Heart left ventricle (tissue), 16 donors: ENCODE measurements at regions not wholly inside any gene's neighbourhood (a gene's known extent, or its start where the extent isn't known, plus 50 kb on each side); places are given as distances from the start of the nearest gene placed in this dataset.

ENCODE experiments used
- ATAC-seq, 4 donors: fragments of 200-7000 bp; cut with Tn5 transposase; one replicate each; pipeline ENCODE4 v1.9.1; 2020 to 2022; ENCODE audit warnings: moderate library complexity in 4 of 4, mild to moderate bottlenecking in 3 of 4, moderate number of reproducible peaks in 1 of 4
- DNase-seq, 5 donors: peaks; one replicate each; pipeline ENCODE4 v3.0.0-alpha.2; 2020
- H3K27ac ChIP-seq, 12 donors: fragments of 200-600 bp; sonication (generic) in 4 of 12; one replicate each; pipeline versions ENCODE4 v1.5.0 to v1.8.0; 2016 to 2022; ENCODE audit warnings: mild to moderate bottlenecking in 2 of 12
- H3K27me3 ChIP-seq, 9 donors: fragments of 200-600 bp; sonication (generic) in 2 of 9; one replicate each; pipeline versions ENCODE4 v1.5.1 to v1.8.0; 2016 to 2022; ENCODE audit warnings: mild to moderate bottlenecking in 3 of 9
- H3K36me3 ChIP-seq, 9 donors: fragments of 200-600 bp; sonication (generic) in 2 of 9; one replicate each; pipeline versions ENCODE4 v1.5.0 to v1.8.0; 2018 to 2022; ENCODE audit warnings: mild to moderate bottlenecking in 2 of 9
- H3K4me1 ChIP-seq, 12 donors: fragments of 200-600 bp; sonication (generic) in 4 of 12; one replicate each; pipeline versions ENCODE4 v1.5.0 to v1.8.0; 2016 to 2022; ENCODE audit warnings: mild to moderate bottlenecking in 3 of 12
- H3K4me3 ChIP-seq, 12 donors: fragments of 200-600 bp; sonication (generic) in 4 of 12; one replicate each; pipeline versions ENCODE4 v1.5.0 to v1.8.0; 2017 to 2022; ENCODE audit warnings: mild to moderate bottlenecking in 9 of 12, moderate library complexity in 4 of 12
- H3K9me3 ChIP-seq, 12 donors: fragments of 200-600 bp; sonication (generic) in 4 of 12; one replicate each; pipeline versions ENCODE4 v1.5.0 to v1.8.0; 2016 to 2022; ENCODE audit warnings: mild to moderate bottlenecking in 1 of 12
- POLR2A ChIP-seq, 2 donors: fragments of 450-650 bp; IDR thresholded peaks; one replicate each; pipeline ENCODE4 v1.6.1; 2017; ENCODE audit warnings: antibody characterized with exemption in 2 of 2, mild to moderate bottlenecking in 2 of 2, moderate library complexity in 2 of 2
- WGBS, 4 donors: extraction: QIAGEN DNeasy Blood & Tissue Kit in 2 of 4; methylation state at CpG; one replicate each; pipeline versions ENCODE4 v1.1.5 to v1.1.7; 2013 to 2018; 5-methylcytosine and 5-hydroxymethylcytosine counted together
- intact Hi-C, 10 donors: fragments of 100-400 bp; cut with DNase I; formaldehyde crosslinking; loops; one replicate each; pipeline versions ENCODE4 v1.11.1 to v1.14.2; 2022
- TF ChIP-seq, protein P1 (sequence below), 12 donors: fragments of 200-600 bp; sonication (generic) in 4 of 12; IDR thresholded peaks; one replicate each; pipeline versions ENCODE4 v1.5.0 to v1.8.0; 2018 to 2022; ENCODE audit warnings: antibody characterized with exemption in 12 of 12, mild to moderate bottlenecking in 5 of 12
- donor health status: ischemic (EF 13 %, LVEDD 7.1; RV severe dilation, severe dysfunction).
- donor health status: healthy with polysubstance abuse.
- donor health status: DM: no; HTN: yes; CAD: no.
- donor health status: DM: no; HTN: no; CAD: no.
- donor health status: ischemic (EF 25% LVEDD 6.9; RV normal size, moderate dysfunction).
- donor health status: ischemic (EF 25% LVEDD 5.7; RV mildly dilated, moderate dysfunction).
- donor health status: healthy.
- donor health status: DM: yes; HTN: yes; CAD: no.
- donor health status: ischemic (EF 35%, LVEDD 5.7; RV mildly dilated, moderate dysfunction).
- donor health status: nonischemic (EF 11% LVEDD 7.7; RV severe dilation, severe dysfunction).
- donor health status: DM: yes; HTN: yes; CAD: no.
- donor health status: PGD.
- donor health status: ischemic (EF 29% LVEDD 5.4; RV normal size, mild dysfunction).
- donor health status: nonischemic (EF 23%, LVEDD 6.1; RV moderate dilation, normal function).

DNA sequence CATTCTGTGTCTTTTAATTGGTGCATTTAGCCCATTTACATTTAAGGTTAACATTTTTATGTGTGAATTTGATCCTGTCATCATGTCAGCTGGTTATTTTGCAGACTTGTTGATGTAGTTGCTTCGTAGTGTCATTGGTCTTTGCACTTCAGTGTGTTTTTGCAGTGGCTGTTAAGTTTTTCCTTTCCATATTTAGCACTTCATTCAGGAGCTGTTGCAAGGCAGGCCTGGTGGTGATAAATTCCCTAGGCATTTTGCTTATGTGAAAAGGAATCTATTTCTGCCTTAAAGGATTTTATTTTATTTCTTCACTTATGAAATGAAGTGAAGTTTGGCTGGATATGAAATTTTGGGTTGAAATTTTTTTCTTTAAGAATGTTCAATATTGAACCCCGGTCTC is 70.2 kb upstream of the CD96 start:
- Histone ChIP-seq H3K27ac (no peak overlapping the region), H3K9me3 (peaks cover 0 to 8% (median 0%) of the 10 kb centered on the region in 12 donors), H3K36me3 (no peaks in the 10 kb centered on the region), H3K27me3 (no peaks in the 10 kb centered on the region), H3K4me1 (no peaks in the 10 kb centered on the region), H3K4me3 (no peak overlapping the region)
- WGBS, 4 donors: 62 to 75% (median 65%) methylated on average over 2 of the region's 2 CpGs
- TF ChIP-seq, protein P1, sequence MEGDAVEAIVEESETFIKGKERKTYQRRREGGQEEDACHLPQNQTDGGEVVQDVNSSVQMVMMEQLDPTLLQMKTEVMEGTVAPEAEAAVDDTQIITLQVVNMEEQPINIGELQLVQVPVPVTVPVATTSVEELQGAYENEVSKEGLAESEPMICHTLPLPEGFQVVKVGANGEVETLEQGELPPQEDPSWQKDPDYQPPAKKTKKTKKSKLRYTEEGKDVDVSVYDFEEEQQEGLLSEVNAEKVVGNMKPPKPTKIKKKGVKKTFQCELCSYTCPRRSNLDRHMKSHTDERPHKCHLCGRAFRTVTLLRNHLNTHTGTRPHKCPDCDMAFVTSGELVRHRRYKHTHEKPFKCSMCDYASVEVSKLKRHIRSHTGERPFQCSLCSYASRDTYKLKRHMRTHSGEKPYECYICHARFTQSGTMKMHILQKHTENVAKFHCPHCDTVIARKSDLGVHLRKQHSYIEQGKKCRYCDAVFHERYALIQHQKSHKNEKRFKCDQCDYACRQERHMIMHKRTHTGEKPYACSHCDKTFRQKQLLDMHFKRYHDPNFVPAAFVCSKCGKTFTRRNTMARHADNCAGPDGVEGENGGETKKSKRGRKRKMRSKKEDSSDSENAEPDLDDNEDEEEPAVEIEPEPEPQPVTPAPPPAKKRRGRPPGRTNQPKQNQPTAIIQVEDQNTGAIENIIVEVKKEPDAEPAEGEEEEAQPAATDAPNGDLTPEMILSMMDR (IDR thresholded peaks at IDR 0.05): no peak
- TF ChIP-seq POLR2A (IDR thresholded peaks at IDR 0.05): no peak
- intact Hi-C loops: no loop called here
- DNase-seq (no peak), ATAC-seq (no peak)

DNA sequence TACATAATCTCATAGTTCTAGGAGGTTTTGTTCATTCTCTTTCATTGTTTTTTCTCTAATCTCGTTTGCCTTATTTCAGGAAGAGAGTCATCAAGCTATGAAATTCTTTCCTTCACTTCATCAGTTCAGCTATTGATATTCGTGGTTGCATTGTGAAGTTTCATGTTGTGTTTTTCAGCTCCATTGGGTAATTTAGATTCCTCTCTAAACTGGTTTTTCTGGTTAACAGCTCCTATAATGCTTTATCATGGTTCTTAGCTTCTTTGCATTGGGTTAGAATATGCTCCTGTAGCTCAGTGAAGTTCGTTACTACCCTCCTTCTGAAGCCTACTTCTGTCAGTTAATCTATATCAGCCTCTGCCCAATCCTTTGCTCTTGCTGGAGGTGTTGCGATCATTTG is 69.4 kb upstream of the CD96 start:
- WGBS, 4 donors: 62 to 71% (median 67%) methylated on average over 4 of the region's 4 CpGs
- H3K4me1 ChIP-seq: no peaks in the 10 kb centered on the region
- DNase-seq: no peak
- H3K9me3 ChIP-seq: peaks cover 0 to 8% (median 0%) of the 10 kb centered on the region in 12 donors
- H3K27ac ChIP-seq: no peak overlapping the region
- no peak for ATAC-seq
- TF ChIP-seq POLR2A (IDR thresholded peaks at IDR 0.05): no peak
- TF ChIP-seq, protein P1 (IDR thresholded peaks at IDR 0.05): no peak
- no peaks in the 10 kb centered on the region for H3K27me3 ChIP-seq
- no peaks in the 10 kb centered on the region for H3K36me3 ChIP-seq
- intact Hi-C loops: no loop called here
- no peak overlapping the region for H3K4me3 ChIP-seq

GRCh38 chr3:111473550-111473949 is 68.4 kb upstream of the CD96 start:
- intact Hi-C loops: no loop called here
- H3K9me3 ChIP-seq: peaks cover 0 to 8% (median 0%) of the 10 kb centered on the region in 12 donors
- TF ChIP-seq POLR2A (IDR thresholded peaks at IDR 0.05): no peak
- TF ChIP-seq, protein P1 (IDR thresholded peaks at IDR 0.05): no peak
- WGBS, 4 donors: 69 to 93% (median 71%) methylated on average over 2 of the region's 2 CpGs; no CpG with 5 or more reads in 1 of the 4 donors
- ATAC-seq: no peak
- no peak overlapping the region for H3K27ac ChIP-seq
- no peaks in the 10 kb centered on the region for H3K36me3 ChIP-seq
- no peak overlapping the region for H3K4me3 ChIP-seq
- DNase-seq: no peak
- no peaks in the 10 kb centered on the region for H3K27me3 ChIP-seq
- H3K4me1 ChIP-seq: no peaks in the 10 kb centered on the region

DNA sequence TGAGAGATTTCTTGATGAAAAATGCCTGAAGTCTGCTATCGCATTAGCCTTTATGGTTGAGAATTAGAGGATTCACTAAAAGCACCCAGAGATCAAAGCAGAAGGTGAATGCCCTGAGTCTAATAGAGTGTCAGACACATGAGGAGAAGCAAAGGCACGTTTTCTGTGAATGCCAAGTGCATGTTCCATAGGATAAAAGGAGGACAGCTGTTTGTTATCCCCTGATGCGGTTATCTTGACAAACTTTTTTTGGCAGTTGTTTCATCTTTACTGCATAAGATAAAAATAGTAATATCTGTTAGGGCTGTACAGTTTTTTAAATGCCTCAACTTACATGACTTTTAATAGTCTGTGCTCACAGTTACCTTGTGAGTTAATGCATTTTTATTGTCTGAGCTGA is 65.3 kb upstream of the CD96 start:
- Histone ChIP-seq H3K27ac (no peak overlapping the region), H3K36me3 (no peaks in the 10 kb centered on the region), H3K9me3 (peaks cover 0 to 2% (median 0%) of the 10 kb centered on the region in 12 donors), H3K27me3 (no peaks in the 10 kb centered on the region), H3K4me1 (no peaks in the 10 kb centered on the region), H3K4me3 (no peak overlapping the region)
- no peak for TF ChIP-seq POLR2A (IDR thresholded peaks at IDR 0.05)
- TF ChIP-seq, protein P1 (IDR thresholded peaks at IDR 0.05): no peak
- no peak for DNase-seq
- 52 to 62% (median 55%) methylated on average over 3 of the region's 3 CpGs for WGBS, 4 donors
- no peak for ATAC-seq
- intact Hi-C loops: no loop called here
